ENCODE measurements at regions not wholly inside any gene's neighbourhood (a gene's known extent, or its start where the extent isn't known, plus 50 kb on each side); places are given as distances from the start of the nearest gene placed in this dataset.

- no peaks in the 10 kb centered on the region for H3K36me3 ChIP-seq (ENCODE audit: control insufficient read depth, insufficient read depth, low read length)
- H3K23ac ChIP-seq (ENCODE audit: low read length): no peak overlapping the region
- no peak overlapping the region for H3K56ac ChIP-seq (ENCODE audit: low read length)
- no peak overlapping the region for H2BK5ac ChIP-seq (ENCODE audit: low read length)
- no peaks in the 10 kb centered on the region for H3K4me1 ChIP-seq (ENCODE audit: control insufficient read depth, low read depth, low read length)
- H3K4ac ChIP-seq (ENCODE audit: low read depth, low read length): no peak overlapping the region
- no peak overlapping the region for H3K18ac ChIP-seq (ENCODE audit: low read length)
- H2BK15ac ChIP-seq (replicated peaks; ENCODE audit: low read depth): no peak overlapping the region
- no peak overlapping the region for H3K4me3 ChIP-seq (ENCODE audit: low read length)
- no peak overlapping the region for H2BK120ac ChIP-seq (ENCODE audit: low read depth, low read length)
- H3K4me2 ChIP-seq (ENCODE audit: low read length): no peak overlapping the region
- H3K79me1 ChIP-seq (ENCODE audit: low read length): no peaks in the 10 kb centered on the region
- DNase-seq: no peak
- no CpG with 5 or more reads among the region's 15 CpGs for WGBS (ENCODE audit: extremely low coverage, insufficient coverage, low lambda C conversion rate)
- no peak overlapping the region for H3K9ac ChIP-seq (ENCODE audit: low read length)
- no peak overlapping the region for H3K27ac ChIP-seq (ENCODE audit: low read depth, low read length)
- no peak overlapping the region for H4K5ac ChIP-seq (ENCODE audit: low read length)
- H3K27me3 ChIP-seq (ENCODE audit: insufficient read depth, low read length, poor library complexity): no peaks in the 10 kb centered on the region
- H3K79me2 ChIP-seq (ENCODE audit: control insufficient read depth, insufficient read depth, low read length): no peaks in the 10 kb centered on the region
- no peak overlapping the region for H2AK5ac ChIP-seq (ENCODE audit: low read length)
- H4K8ac ChIP-seq (ENCODE audit: low read depth, low read length): no peak overlapping the region
These were observed 115.5 kb downstream of the TWIST2 start for GRCh38 chr2:238963161-238963970.

DNA sequence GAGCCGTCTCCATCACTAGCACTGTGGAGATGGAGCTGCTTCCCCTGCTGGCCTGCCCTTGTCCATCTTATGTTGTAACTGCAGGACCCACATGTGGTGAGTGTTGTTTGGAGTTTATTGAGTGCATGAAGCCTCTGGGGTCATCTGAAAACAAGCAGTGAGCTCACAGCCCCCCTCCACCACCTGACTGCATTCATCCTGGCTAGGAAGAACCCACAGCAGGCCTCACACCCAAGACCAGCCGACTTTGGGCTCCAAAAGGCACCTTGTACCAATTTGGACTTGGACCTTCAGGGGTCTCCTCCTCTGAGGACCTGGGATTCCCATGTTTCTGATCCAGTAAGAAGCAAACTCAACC is 116.1 kb downstream of the TWIST2 start:
- Histone ChIP-seq H3K79me1 (ENCODE audit: low read length) (no peaks in the 10 kb centered on the region), H3K4me3 (ENCODE audit: low read length) (no peak overlapping the region), H2BK15ac (replicated peaks; ENCODE audit: low read depth) (no peak overlapping the region), H4K8ac (ENCODE audit: low read depth, low read length) (no peak overlapping the region), H3K36me3 (ENCODE audit: control insufficient read depth, insufficient read depth, low read length) (no peaks in the 10 kb centered on the region), H3K18ac (ENCODE audit: low read length) (no peak overlapping the region), H3K23ac (ENCODE audit: low read length) (no peak overlapping the region), H3K27me3 (ENCODE audit: insufficient read depth, low read length, poor library complexity) (no peaks in the 10 kb centered on the region), H2BK5ac (ENCODE audit: low read length) (no peak overlapping the region), H3K56ac (ENCODE audit: low read length) (no peak overlapping the region), H2AK5ac (ENCODE audit: low read length) (no peak overlapping the region), H2BK120ac (ENCODE audit: low read depth, low read length) (no peak overlapping the region), H3K4me1 (ENCODE audit: control insufficient read depth, low read depth, low read length) (no peaks in the 10 kb centered on the region), H4K5ac (ENCODE audit: low read length) (no peak overlapping the region), H3K27ac (ENCODE audit: low read depth, low read length) (no peak overlapping the region), H3K4ac (ENCODE audit: low read depth, low read length) (no peak overlapping the region), H3K4me2 (ENCODE audit: low read length) (no peak overlapping the region), H3K9ac (ENCODE audit: low read length) (no peak overlapping the region), H3K79me2 (ENCODE audit: control insufficient read depth, insufficient read depth, low read length) (no peaks in the 10 kb centered on the region)
- DNase-seq: no peak
- no CpG with 5 or more reads among the region's 2 CpGs for WGBS (ENCODE audit: extremely low coverage, insufficient coverage, low lambda C conversion rate)

DNA sequence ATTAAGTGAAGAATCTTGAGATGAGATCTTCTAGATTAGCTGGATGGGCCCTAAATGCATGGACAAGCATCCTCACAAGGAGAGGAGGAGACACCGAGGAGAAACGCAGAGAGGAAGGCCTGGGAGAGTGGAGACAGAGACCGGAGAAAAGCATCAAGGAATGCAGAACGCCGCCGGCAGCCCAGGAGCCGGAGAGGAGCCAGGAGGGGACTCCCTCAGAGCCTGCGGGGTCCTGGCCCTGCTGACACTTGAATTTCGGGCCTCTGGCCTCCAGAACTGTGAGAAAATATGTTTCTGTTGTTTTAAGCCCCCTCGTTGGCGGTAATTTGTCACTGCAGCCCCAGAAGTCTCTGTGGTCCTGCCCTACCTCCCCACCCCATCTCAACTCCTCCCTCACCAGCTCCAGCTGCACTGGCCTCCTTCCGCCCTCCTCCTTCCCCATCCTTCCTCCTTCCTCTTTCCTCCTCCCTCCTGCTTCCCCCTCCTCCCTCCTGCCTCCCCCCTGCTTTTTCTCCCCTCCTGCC is 116.7 kb downstream of the TWIST2 start:
- WGBS (ENCODE audit: extremely low coverage, insufficient coverage, low lambda C conversion rate): no CpG with 5 or more reads among the region's 12 CpGs
- no peaks in the 10 kb centered on the region for H3K27me3 ChIP-seq (ENCODE audit: insufficient read depth, low read length, poor library complexity)
- no peak overlapping the region for H2BK5ac ChIP-seq (ENCODE audit: low read length)
- H3K56ac ChIP-seq (ENCODE audit: low read length): no peak overlapping the region
- H3K4me2 ChIP-seq (ENCODE audit: low read length): no peak overlapping the region
- H3K27ac ChIP-seq (ENCODE audit: low read depth, low read length): no peak overlapping the region
- H2BK15ac ChIP-seq (replicated peaks; ENCODE audit: low read depth): no peak overlapping the region
- H3K79me2 ChIP-seq (ENCODE audit: control insufficient read depth, insufficient read depth, low read length): no peaks in the 10 kb centered on the region
- H4K8ac ChIP-seq (ENCODE audit: low read depth, low read length): no peak overlapping the region
- H3K9ac ChIP-seq (ENCODE audit: low read length): no peak overlapping the region
- no peaks in the 10 kb centered on the region for H3K4me1 ChIP-seq (ENCODE audit: control insufficient read depth, low read depth, low read length)
- H3K18ac ChIP-seq (ENCODE audit: low read length): no peak overlapping the region
- no peaks in the 10 kb centered on the region for H3K36me3 ChIP-seq (ENCODE audit: control insufficient read depth, insufficient read depth, low read length)
- H3K4me3 ChIP-seq (ENCODE audit: low read length): no peak overlapping the region
- H3K4ac ChIP-seq (ENCODE audit: low read depth, low read length): no peak overlapping the region
- no peak for DNase-seq
- no peak overlapping the region for H2BK120ac ChIP-seq (ENCODE audit: low read depth, low read length)
- no peaks in the 10 kb centered on the region for H3K79me1 ChIP-seq (ENCODE audit: low read length)
- H4K5ac ChIP-seq (ENCODE audit: low read length): no peak overlapping the region
- H2AK5ac ChIP-seq (ENCODE audit: low read length): no peak overlapping the region
- no peak overlapping the region for H3K23ac ChIP-seq (ENCODE audit: low read length)

DNA sequence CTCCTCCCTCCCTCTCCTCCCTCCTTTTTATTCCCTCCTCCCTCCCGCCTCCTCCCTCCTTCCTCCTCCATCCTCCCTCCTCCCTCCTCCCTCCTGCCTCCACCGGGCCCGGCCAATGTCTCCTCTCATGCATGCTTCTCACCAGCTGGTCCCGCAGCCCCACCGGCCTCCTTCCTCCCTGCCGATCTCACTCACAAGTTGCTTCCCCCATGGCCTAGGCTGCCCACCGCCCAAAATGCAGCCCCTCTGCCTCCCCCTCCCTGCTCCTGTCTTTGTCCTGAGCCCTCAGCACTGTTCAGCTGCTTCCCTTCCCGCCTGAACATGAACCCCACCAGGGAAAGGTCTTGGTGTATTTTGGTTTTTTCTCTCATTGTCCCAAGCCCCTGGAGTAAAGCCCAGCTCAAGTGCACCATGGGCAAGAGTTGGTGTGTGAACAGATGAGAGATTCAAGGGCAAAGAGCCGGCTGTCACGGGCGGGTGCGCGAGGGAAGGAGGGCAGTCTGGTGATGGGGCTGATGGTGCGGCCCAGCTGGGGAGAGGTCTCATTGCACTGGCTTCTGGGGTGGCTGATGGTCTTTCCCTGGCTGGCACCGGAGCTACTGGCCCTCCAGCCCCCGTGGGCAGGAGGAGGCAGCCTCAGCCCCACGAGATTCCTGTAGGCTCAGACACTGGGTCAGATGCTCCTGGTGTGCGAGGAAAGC is 117.6 kb downstream of the TWIST2 start:
- Histone ChIP-seq H3K56ac (ENCODE audit: low read length) (no peak overlapping the region), H4K5ac (ENCODE audit: low read length) (no peak overlapping the region), H4K8ac (ENCODE audit: low read depth, low read length) (no peak overlapping the region), H3K23ac (ENCODE audit: low read length) (no peak overlapping the region), H3K4ac (ENCODE audit: low read depth, low read length) (no peak overlapping the region), H2AK5ac (ENCODE audit: low read length) (no peak overlapping the region), H3K18ac (ENCODE audit: low read length) (no peak overlapping the region), H3K36me3 (ENCODE audit: control insufficient read depth, insufficient read depth, low read length) (no peaks in the 10 kb centered on the region), H3K4me2 (ENCODE audit: low read length) (no peak overlapping the region), H3K27ac (ENCODE audit: low read depth, low read length) (no peak overlapping the region), H3K79me1 (ENCODE audit: low read length) (no peaks in the 10 kb centered on the region), H3K9ac (ENCODE audit: low read length) (no peak overlapping the region), H3K27me3 (ENCODE audit: insufficient read depth, low read length, poor library complexity) (no peaks in the 10 kb centered on the region), H2BK5ac (ENCODE audit: low read length) (no peak overlapping the region), H3K4me3 (ENCODE audit: low read length) (no peak overlapping the region), H2BK120ac (ENCODE audit: low read depth, low read length) (no peak overlapping the region), H3K4me1 (ENCODE audit: control insufficient read depth, low read depth, low read length) (no peaks in the 10 kb centered on the region), H3K79me2 (ENCODE audit: control insufficient read depth, insufficient read depth, low read length) (no peaks in the 10 kb centered on the region), H2BK15ac (replicated peaks; ENCODE audit: low read depth) (no peak overlapping the region)
- WGBS (ENCODE audit: extremely low coverage, insufficient coverage, low lambda C conversion rate): no CpG with 5 or more reads among the region's 18 CpGs
- DNase-seq: no peak

GRCh38 chr2:238966072-238966937 is 118.4 kb downstream of the TWIST2 start:
- Histone ChIP-seq H2BK120ac (ENCODE audit: low read depth, low read length) (no peak overlapping the region), H2BK15ac (replicated peaks; ENCODE audit: low read depth) (no peak overlapping the region), H2AK5ac (ENCODE audit: low read length) (no peak overlapping the region), H3K27me3 (ENCODE audit: insufficient read depth, low read length, poor library complexity) (no peaks in the 10 kb centered on the region), H2BK5ac (ENCODE audit: low read length) (no peak overlapping the region), H3K4me2 (ENCODE audit: low read length) (no peak overlapping the region), H3K9ac (ENCODE audit: low read length) (no peak overlapping the region), H3K4me3 (ENCODE audit: low read length) (no peak overlapping the region), H3K36me3 (ENCODE audit: control insufficient read depth, insufficient read depth, low read length) (no peaks in the 10 kb centered on the region), H3K4me1 (ENCODE audit: control insufficient read depth, low read depth, low read length) (no peaks in the 10 kb centered on the region), H3K18ac (ENCODE audit: low read length) (no peak overlapping the region), H3K4ac (ENCODE audit: low read depth, low read length) (no peak overlapping the region), H3K79me2 (ENCODE audit: control insufficient read depth, insufficient read depth, low read length) (no peaks in the 10 kb centered on the region), H3K23ac (ENCODE audit: low read length) (no peak overlapping the region), H4K8ac (ENCODE audit: low read depth, low read length) (no peak overlapping the region), H3K27ac (ENCODE audit: low read depth, low read length) (no peak overlapping the region), H3K79me1 (ENCODE audit: low read length) (no peaks in the 10 kb centered on the region), H3K56ac (ENCODE audit: low read length) (no peak overlapping the region), H4K5ac (ENCODE audit: low read length) (no peak overlapping the region)
- no peak for DNase-seq
- no CpG with 5 or more reads among the region's 46 CpGs for WGBS (ENCODE audit: extremely low coverage, insufficient coverage, low lambda C conversion rate)
